Fibroblast of peridontal ligament (primary cell): ENCODE measurements at regions not wholly inside any gene's neighbourhood (a gene's known extent, or its start where the extent isn't known, plus 50 kb on each side); places are given as distances from the start of the nearest gene placed in this dataset.
"Not testable (repeated sequence)": the region's sequence is repeated elsewhere in the genome, so short reads cannot be mapped to it uniquely, and the experiment has no call there.

ENCODE experiments used
- DNase-seq: peaks from one replicate; pipeline ENCODE4 v3.0.0-alpha.2; 2010; ENCODE audit errors: extremely low read depth

- not testable (repeated sequence) for DNase-seq
Measured at GRCh38 chr7:136419740-136420139, 442.6 kb upstream of the MTPN start.

- no peak for DNase-seq
Measured at GRCh38 chr7:136412952-136413351, 435.8 kb upstream of the MTPN start.

- DNase-seq, result peak; percentile 78
Measured at GRCh38 chr7:136405931-136406777, 429.0 kb upstream of the MTPN start.

GRCh38 chr7:136403591-136403990, 426.4 kb upstream of the MTPN start:
- no peak for DNase-seq

GRCh38 chr7:136400877-136401276, 423.7 kb upstream of the MTPN start:
- DNase-seq, result no peak

- DNase-seq, result peak; percentile 20
Measured at GRCh38 chr7:136399385-136399784, 422.2 kb upstream of the MTPN start.

GRCh38 chr7:136392856-136393255, 415.7 kb upstream of the MTPN start:
- DNase-seq, result no peak

GRCh38 chr7:136391371-136391770, 414.2 kb upstream of the MTPN start:
- DNase-seq, result no peak

GRCh38 chr7:136389933-136390332, 412.8 kb upstream of the MTPN start:
- DNase-seq, result no peak

- DNase-seq, result peak; percentile 25
Measured at GRCh38 chr7:136386876-136387275, 409.7 kb upstream of the MTPN start.

GRCh38 chr7:136371409-136371808, 394.2 kb upstream of the MTPN start:
- not testable (repeated sequence) for DNase-seq

- DNase-seq, result no peak
Measured at GRCh38 chr7:136370137-136370536, 393.0 kb upstream of the MTPN start.

- DNase-seq, result no peak
Measured at GRCh38 chr7:136369225-136369624, 392.1 kb upstream of the MTPN start.

- DNase-seq, result no peak
Measured at GRCh38 chr7:136359333-136359903, 382.3 kb upstream of the MTPN start.

GRCh38 chr7:136353287-136353686, 376.1 kb upstream of the MTPN start:
- DNase-seq, result no peak

GRCh38 chr7:136348542-136349192, 371.5 kb upstream of the MTPN start:
- peak; percentile 53 for DNase-seq

- no peak for DNase-seq
Measured at GRCh38 chr7:136348142-136348541, 371.0 kb upstream of the MTPN start.

- DNase-seq, result no peak
Measured at GRCh38 chr7:136347488-136347887, 370.3 kb upstream of the MTPN start.

GRCh38 chr7:136342251-136342650, 365.1 kb upstream of the MTPN start:
- peak; percentile 93 for DNase-seq

GRCh38 chr7:136339464-136339863, 362.3 kb upstream of the MTPN start:
- DNase-seq, result peak; percentile 94

GRCh38 chr7:136336932-136337331, 359.8 kb upstream of the MTPN start:
- no peak for DNase-seq

GRCh38 chr7:136333636-136334035, 356.5 kb upstream of the MTPN start:
- DNase-seq, result no peak

GRCh38 chr7:136326045-136326609, 349.0 kb upstream of the MTPN start:
- DNase-seq, result no peak
